Panc1 (cell line): ENCODE measurements at regions not wholly inside any gene's neighbourhood (a gene's known extent, or its start where the extent isn't known, plus 50 kb on each side); places are given as distances from the start of the nearest gene placed in this dataset.

ENCODE experiments used
- ATAC-seq: fragments of 200-7000 bp; cut with Tn5 transposase; 2 replicates; pipeline ENCODE4 v1.9.1; 2020; ENCODE audit warnings: mild to moderate bottlenecking, moderate library complexity
- BruUV-seq: library from RNA; stranded (reverse); fragments of 400-500 nt; replicated peaks from 2 replicates; lab custom pipeline; 2021; lab: Mats Ljungman, UMichigan
- CTCF ChIA-PET: fragments of 300-600 bp; sonication (Branson Sonifier 250); formaldehyde crosslinking; loops from one replicate; lab custom pipeline; 2022; ENCODE audit warnings: antibody characterized with exemption; lab: Charles Lee
- POLR2A ChIA-PET: fragments of 300-600 bp; sonication (Branson Sonifier 250); formaldehyde crosslinking; loops from one replicate; lab custom pipeline; 2022; ENCODE audit warnings: antibody characterized with exemption; lab: Charles Lee
- DNase-seq: peaks from one replicate; pipeline ENCODE4 v3.0.0-alpha.2; 2010; ENCODE audit warnings: low read depth, low spot score
- H3K27ac ChIP-seq: 2 replicates; pipeline ENCODE4 v1.5.1; 2011; ENCODE audit warnings: mild to moderate bottlenecking, low read length, inconsistent platforms
- H3K27me3 ChIP-seq: fragments of 200-500 bp; sonication (Bioruptor generic); 2 replicates; pipeline ENCODE4 v1.6.0; 2014; ENCODE audit warnings: low read length, inconsistent platforms; ENCODE audit not compliant: control insufficient read depth, insufficient read depth
- H3K36me3 ChIP-seq: fragments of 200-500 bp; sonication (Bioruptor generic); 2 replicates; pipeline ENCODE4 v1.5.1; 2014; ENCODE audit warnings: inconsistent platforms, mild to moderate bottlenecking, low read length, moderate library complexity; ENCODE audit not compliant: control insufficient read depth, insufficient read depth
- H3K4me1 ChIP-seq: 2 replicates; pipeline ENCODE4 v1.5.1; 2011; ENCODE audit warnings: inconsistent platforms, mild to moderate bottlenecking, low read length, moderate library complexity; ENCODE audit not compliant: control insufficient read depth, insufficient read depth
- H3K4me3 ChIP-seq, 2 experiments: 2 replicates each; pipeline ENCODE4 v1.5.1; 2011 to 2012; ENCODE audit warnings: low read depth in 2 of 2, low read length in 2 of 2, mild to moderate bottlenecking in 2 of 2, inconsistent platforms in 1 of 2, moderate library complexity in 1 of 2
- H3K9me3 ChIP-seq: fragments of 200-500 bp; sonication (Bioruptor generic); 2 replicates; pipeline ENCODE4 v1.5.1; 2014; ENCODE audit warnings: low read depth, mild to moderate bottlenecking, inconsistent platforms, low read length, moderate library complexity; ENCODE audit not compliant: control insufficient read depth, insufficient read depth
- POLR2AphosphoS5 ChIP-seq: IDR thresholded peaks from 2 replicates; pipeline ENCODE4 v1.6.1; 2012; ENCODE audit warnings: mild to moderate bottlenecking, low read depth, low read length, moderate library complexity
- SIN3A ChIP-seq: IDR thresholded peaks from 2 replicates; pipeline ENCODE4 v1.6.1; 2012; ENCODE audit warnings: low read depth, mild to moderate bottlenecking, low read length, moderate library complexity, borderline replicate concordance; ENCODE audit not compliant: insufficient read depth
- TCF7L2 ChIP-seq: IDR thresholded peaks from 2 replicates; pipeline ENCODE4 v1.6.1; 2011; ENCODE audit warnings: mild to moderate bottlenecking, low read depth, low read length, inconsistent platforms
- in situ Hi-C: cut with HindIII; loops from 2 replicates; pipeline ENCODE4 v1.10.0; 2016; ENCODE audit warnings: low sequenced_read_pairs, low pct_unique_long_range_greater_than_20kb
- intact Hi-C: fragments of 100-400 bp; cut with micrococcal nuclease; formaldehyde crosslinking; loops from one replicate; pipeline ENCODE4 v1.10.0; 2022; ENCODE audit not compliant: unreplicated experiment
- TF ChIP-seq, protein P1 (sequence below), 2 experiments: IDR thresholded peaks; 2 replicates each; pipeline ENCODE4 v1.6.1; 2011 to 2012; ENCODE audit warnings: low read depth in 2 of 2, control low read depth in 1 of 2, low read length in 1 of 2, mild to moderate bottlenecking in 1 of 2, moderate library complexity in 1 of 2; ENCODE audit not compliant: insufficient read depth in 1 of 2
- TF ChIP-seq, protein P2 (sequence below): fragments of 450-650 bp; IDR thresholded peaks from 2 replicates; pipeline ENCODE4 v1.5.1; 2017; ENCODE audit warnings: mild to moderate bottlenecking

DNA sequence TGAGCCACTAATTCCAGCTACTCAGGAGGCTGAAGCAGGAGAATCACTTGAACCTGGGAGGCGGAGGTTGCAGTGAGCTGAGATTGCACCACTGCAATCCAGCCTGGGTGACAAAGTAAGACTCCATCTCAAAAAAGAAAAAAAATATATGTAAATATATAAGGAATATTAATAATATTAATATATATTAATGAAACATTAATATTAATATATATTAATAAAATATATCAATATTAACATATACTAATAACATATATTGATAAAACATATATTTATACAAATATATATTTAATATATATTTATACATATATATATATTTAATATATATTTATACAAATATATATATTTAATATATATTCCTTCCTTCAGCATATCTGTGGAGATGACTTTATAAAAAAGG is 338.0 kb downstream of the NPIPA8 start:
- no peaks in the 10 kb centered on the region for H3K4me1 ChIP-seq
- 0 out of 2 replicates have a peak, but pooled peaks cover 4% of the 10 kb centered on the region for H3K27me3 ChIP-seq
- intact Hi-C loops (no loop called here), in situ Hi-C loops (no loop called here)
- DNase-seq (no peak), ATAC-seq (no peak)
- H3K4me3 ChIP-seq = no peak overlapping the region
- no peaks in the 10 kb centered on the region for H3K36me3 ChIP-seq
- no TSS peak for BruUV-seq
- TF ChIP-seq, protein P1, sequence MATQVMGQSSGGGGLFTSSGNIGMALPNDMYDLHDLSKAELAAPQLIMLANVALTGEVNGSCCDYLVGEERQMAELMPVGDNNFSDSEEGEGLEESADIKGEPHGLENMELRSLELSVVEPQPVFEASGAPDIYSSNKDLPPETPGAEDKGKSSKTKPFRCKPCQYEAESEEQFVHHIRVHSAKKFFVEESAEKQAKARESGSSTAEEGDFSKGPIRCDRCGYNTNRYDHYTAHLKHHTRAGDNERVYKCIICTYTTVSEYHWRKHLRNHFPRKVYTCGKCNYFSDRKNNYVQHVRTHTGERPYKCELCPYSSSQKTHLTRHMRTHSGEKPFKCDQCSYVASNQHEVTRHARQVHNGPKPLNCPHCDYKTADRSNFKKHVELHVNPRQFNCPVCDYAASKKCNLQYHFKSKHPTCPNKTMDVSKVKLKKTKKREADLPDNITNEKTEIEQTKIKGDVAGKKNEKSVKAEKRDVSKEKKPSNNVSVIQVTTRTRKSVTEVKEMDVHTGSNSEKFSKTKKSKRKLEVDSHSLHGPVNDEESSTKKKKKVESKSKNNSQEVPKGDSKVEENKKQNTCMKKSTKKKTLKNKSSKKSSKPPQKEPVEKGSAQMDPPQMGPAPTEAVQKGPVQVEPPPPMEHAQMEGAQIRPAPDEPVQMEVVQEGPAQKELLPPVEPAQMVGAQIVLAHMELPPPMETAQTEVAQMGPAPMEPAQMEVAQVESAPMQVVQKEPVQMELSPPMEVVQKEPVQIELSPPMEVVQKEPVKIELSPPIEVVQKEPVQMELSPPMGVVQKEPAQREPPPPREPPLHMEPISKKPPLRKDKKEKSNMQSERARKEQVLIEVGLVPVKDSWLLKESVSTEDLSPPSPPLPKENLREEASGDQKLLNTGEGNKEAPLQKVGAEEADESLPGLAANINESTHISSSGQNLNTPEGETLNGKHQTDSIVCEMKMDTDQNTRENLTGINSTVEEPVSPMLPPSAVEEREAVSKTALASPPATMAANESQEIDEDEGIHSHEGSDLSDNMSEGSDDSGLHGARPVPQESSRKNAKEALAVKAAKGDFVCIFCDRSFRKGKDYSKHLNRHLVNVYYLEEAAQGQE (IDR thresholded peaks at IDR 0.05; ENCODE audit: insufficient read depth in 1 of 2, low read depth in 2 of 2, low read length in 1 of 2) = no peak
- no peak overlapping the region for H3K27ac ChIP-seq
- no peaks in the 10 kb centered on the region for H3K9me3 ChIP-seq
- CTCF ChIA-PET = no interaction called here
- POLR2A ChIA-PET = no interaction called here

DNA sequence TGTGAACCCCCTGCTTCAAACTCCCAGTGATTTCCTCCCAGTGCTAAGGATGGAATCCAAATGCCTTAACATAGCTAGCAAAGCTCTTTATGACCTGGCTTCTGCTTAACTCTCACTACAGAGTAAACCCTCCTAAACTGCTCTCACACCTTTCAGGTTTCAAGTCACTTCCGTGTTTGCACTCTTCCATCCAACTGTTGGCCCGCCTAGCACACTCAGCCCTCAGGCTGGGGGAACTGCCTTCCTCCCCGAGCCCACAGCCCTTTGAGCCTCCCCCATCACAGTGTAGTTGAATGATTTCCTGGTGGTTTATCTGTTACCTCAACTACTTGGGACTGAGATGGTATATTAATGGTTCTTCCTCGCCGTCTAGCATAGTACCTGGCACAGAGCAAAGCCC is 342.5 kb downstream of the NPIPA8 start:
- no peak overlapping the region for H3K27ac ChIP-seq
- no TSS peak for BruUV-seq
- TF ChIP-seq, protein P2, sequence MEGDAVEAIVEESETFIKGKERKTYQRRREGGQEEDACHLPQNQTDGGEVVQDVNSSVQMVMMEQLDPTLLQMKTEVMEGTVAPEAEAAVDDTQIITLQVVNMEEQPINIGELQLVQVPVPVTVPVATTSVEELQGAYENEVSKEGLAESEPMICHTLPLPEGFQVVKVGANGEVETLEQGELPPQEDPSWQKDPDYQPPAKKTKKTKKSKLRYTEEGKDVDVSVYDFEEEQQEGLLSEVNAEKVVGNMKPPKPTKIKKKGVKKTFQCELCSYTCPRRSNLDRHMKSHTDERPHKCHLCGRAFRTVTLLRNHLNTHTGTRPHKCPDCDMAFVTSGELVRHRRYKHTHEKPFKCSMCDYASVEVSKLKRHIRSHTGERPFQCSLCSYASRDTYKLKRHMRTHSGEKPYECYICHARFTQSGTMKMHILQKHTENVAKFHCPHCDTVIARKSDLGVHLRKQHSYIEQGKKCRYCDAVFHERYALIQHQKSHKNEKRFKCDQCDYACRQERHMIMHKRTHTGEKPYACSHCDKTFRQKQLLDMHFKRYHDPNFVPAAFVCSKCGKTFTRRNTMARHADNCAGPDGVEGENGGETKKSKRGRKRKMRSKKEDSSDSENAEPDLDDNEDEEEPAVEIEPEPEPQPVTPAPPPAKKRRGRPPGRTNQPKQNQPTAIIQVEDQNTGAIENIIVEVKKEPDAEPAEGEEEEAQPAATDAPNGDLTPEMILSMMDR = no peak
- TF ChIP-seq POLR2AphosphoS5 (no peak), TCF7L2 (no peak), SIN3A (no peak)
- TF ChIP-seq, protein P1 (IDR thresholded peaks at IDR 0.05; ENCODE audit: insufficient read depth in 1 of 2, low read depth in 2 of 2, low read length in 1 of 2) = no peak
- H3K9me3 ChIP-seq = no peaks in the 10 kb centered on the region
- ChIA-PET CTCF (no interaction called here), POLR2A (no interaction called here)
- no peak for DNase-seq
- no peak for ATAC-seq
- in situ Hi-C loops = no loop called here
- H3K27me3 ChIP-seq = peaks cover 7% of the 10 kb centered on the region; the same call in 1 of the 2 replicates
- H3K4me1 ChIP-seq = no peaks in the 10 kb centered on the region
- no peaks in the 10 kb centered on the region for H3K36me3 ChIP-seq
- H3K4me3 ChIP-seq = no peak overlapping the region
- intact Hi-C loops = no loop called here
